Fibroblast of pulmonary artery (primary cell): ENCODE measurements at regions not wholly inside any gene's neighbourhood (a gene's known extent, or its start where the extent isn't known, plus 50 kb on each side); places are given as distances from the start of the nearest gene placed in this dataset.

ENCODE experiments used
- DNase-seq: peaks from one replicate; pipeline ENCODE4 v3.0.0-alpha.2; 2010; ENCODE audit warnings: low read depth
- H3K4me3 ChIP-seq: replicated peaks from 2 replicates; pipeline ENCODE4 v1.5.1; 2011; ENCODE audit warnings: low read depth, mild to moderate bottlenecking, control low read depth, low read length, moderate library complexity
- TF ChIP-seq, protein P1 (sequence below): IDR thresholded peaks from 2 replicates; pipeline ENCODE4 v1.5.1; 2011; ENCODE audit warnings: mild to moderate bottlenecking, control low read depth, low read length, inconsistent platforms; ENCODE audit errors: missing control alignments

DNA sequence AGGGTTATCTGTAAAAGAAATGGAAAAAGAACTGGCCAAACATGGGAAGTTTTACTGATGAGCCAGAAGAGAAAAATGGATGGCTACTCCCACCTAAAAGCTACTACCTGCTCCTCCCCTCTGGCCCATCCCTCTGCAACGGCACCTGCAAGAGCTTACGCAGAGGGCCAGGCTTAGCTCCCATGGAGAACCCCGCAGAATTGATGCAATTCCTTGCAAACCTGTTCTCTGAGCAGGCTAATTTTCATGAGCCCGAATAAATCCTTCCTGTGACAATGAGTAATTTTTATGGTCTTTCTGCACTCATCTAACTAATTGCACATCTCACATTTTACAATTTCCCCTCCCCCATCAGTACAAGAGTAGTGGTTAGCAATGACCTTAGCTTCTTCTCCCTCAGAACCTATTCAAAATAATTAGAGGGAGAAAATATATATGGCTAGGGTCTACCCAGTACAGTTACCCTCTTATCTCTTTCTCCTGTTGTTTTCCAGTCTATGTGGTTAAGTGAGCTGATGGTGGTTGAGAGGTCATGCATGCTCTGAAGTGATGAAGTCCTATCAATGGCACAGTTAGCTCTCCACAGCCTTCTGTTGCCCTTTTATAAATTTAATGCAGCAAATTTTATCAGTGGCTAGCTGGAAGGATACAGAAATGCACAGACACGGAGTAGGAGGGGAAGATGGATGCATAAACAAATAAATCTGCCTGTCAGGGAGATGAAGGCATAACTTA is 67.7 kb upstream of the NTF3 start:
- TF ChIP-seq, protein P1, sequence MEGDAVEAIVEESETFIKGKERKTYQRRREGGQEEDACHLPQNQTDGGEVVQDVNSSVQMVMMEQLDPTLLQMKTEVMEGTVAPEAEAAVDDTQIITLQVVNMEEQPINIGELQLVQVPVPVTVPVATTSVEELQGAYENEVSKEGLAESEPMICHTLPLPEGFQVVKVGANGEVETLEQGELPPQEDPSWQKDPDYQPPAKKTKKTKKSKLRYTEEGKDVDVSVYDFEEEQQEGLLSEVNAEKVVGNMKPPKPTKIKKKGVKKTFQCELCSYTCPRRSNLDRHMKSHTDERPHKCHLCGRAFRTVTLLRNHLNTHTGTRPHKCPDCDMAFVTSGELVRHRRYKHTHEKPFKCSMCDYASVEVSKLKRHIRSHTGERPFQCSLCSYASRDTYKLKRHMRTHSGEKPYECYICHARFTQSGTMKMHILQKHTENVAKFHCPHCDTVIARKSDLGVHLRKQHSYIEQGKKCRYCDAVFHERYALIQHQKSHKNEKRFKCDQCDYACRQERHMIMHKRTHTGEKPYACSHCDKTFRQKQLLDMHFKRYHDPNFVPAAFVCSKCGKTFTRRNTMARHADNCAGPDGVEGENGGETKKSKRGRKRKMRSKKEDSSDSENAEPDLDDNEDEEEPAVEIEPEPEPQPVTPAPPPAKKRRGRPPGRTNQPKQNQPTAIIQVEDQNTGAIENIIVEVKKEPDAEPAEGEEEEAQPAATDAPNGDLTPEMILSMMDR, result no peak
- no peak overlapping the region for H3K4me3 ChIP-seq

DNA sequence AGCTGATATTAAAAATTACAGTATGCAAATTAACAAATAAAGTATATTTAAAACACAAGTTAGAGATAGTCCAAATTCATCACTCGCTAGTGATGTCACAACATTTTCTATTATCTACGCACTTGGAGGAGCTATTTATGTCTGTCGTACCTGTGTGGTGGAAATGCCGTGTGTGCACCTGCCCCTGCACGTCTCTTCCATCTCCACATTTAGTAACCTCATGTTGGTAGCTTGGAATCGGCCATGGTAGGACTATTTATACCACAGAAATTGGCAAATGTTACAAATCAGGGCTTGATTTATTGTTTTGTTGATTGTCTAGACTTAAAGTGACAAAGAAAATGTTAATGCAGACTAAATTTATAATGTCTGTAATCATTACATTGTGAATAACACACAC is 62.6 kb upstream of the NTF3 start:
- TF ChIP-seq, protein P1, result no peak
- no peak overlapping the region for H3K4me3 ChIP-seq
- no peak for DNase-seq

More for the DNA sequence above, 67.7 kb upstream of the NTF3 start:
- DNase-seq, result no peak

DNA sequence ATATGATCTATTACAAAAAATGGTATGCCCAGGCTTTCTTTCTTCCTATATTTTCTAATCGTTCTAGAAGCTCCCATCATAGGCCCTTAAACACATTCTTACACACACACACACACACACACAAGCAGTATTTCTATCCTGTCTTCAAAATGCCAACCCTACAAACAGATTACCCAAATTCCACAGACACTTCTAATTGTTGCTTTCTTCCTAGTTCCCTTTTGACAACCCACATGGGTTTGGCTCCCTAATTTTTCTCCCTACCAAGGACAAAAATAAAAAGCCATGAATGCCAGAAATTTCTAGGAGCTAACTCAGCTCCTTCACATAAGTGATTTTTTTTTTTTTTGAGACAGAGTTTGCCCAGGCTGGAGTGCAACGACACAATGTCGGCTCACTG is 60.3 kb upstream of the NTF3 start:
- H3K4me3 ChIP-seq, result no peak overlapping the region
- no peak for DNase-seq
- TF ChIP-seq, protein P1, result no peak

DNA sequence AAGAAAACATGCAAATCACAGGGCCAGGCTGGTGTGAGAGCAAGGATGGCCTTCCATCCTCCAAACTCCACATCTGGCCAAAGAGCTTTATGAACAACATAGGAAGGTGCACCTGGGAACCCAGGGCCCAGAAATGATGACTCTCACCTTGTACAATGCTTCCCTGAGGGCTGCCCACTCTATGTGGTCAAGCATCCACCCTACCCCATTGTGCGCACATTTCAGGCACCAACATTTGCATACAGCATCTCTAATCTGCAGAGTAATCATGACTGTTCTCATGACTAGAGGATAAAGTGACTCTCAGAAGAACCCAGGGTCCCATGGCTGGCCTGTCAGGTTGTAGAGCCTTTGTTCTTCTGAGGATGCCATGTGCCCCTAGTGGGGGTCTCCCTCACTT is 57.2 kb upstream of the NTF3 start:
- H3K4me3 ChIP-seq, result no peak overlapping the region
- TF ChIP-seq, protein P1, result no peak
- DNase-seq, result no peak

DNA sequence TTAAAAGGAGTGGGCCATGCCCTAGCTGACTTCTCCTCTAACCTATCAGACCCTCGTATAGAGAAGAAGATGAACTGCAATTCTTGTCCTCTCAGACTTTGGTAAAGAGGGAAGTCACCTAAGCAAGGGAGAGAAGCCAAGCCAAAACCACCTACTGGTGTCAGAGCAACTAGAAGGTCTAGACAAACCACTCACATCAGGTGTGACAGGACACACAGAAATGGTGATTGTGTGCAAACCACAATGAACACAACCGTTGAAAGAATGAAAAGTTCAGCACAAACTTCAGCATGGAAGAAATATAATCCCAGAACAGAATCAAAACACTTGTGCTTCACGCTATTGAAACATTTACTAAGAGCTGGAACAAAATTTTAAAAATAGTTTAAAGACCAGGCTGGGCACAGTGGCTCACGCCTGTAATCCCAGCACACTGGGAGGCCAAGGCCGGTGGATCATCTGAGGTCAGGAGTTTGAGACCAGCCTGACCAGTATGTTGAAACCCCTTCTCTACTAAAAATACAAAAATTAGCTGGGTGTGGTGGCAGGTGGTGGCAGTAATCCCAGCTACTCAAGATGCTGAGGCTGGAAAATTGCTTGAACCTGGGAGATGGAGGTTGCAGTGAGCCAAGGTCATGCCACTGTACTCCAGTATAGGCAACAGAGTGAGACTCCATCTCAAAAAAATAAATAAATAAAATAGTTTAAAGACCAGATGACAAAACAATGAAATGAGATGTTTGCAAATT is 56.2 kb upstream of the NTF3 start:
- no peak overlapping the region for H3K4me3 ChIP-seq
- DNase-seq, result no peak
- TF ChIP-seq, protein P1, result no peak

DNA sequence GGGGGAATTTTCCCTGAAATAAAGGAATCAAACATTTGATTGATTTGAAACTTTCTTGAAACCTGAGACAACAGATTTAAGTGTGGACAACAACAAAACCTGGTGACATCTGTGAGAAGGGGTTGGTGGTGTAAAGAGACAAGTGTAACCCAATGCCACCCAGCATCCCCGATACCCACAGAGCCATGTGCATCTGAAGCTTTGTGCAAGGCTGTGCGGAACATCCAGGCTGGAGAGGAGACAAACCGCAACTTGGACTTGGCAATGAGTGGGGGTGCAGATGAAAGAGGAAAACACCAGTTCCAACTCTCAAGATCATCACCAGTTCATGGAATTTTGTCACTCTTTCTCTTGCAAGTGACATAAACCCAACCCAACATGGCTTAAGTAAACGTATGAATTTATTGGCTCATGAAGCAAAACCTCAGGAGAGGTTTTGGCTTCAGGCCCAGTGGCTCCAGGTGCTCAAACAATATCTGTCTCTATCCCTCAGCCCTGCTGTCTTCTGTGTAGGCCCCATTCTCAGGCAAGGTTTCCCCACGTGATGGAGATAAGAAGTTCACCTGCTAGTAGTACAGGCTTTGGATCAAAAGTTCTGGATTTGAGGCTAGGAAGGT is 55.2 kb upstream of the NTF3 start:
- TF ChIP-seq, protein P1, result no peak
- DNase-seq, result no peak
- H3K4me3 ChIP-seq, result no peak overlapping the region
